Rectal smooth muscle tissue (tissue), 1 donor: ENCODE measurements at regions not wholly inside any gene's neighbourhood (a gene's known extent, or its start where the extent isn't known, plus 50 kb on each side); places are given as distances from the start of the nearest gene placed in this dataset.

Experiments
- H3K27ac ChIP-seq: one replicate; pipeline ENCODE4 v1.7.0; 2013; ENCODE audit warnings: low read depth, low read length, inconsistent platforms
- H3K27me3 ChIP-seq: one replicate; pipeline ENCODE4 v1.7.0; 2013; ENCODE audit warnings: low read length; ENCODE audit not compliant: control insufficient read depth, insufficient read depth
- H3K36me3 ChIP-seq: one replicate; pipeline ENCODE4 v1.7.0; 2013; ENCODE audit warnings: low read length; ENCODE audit not compliant: control insufficient read depth, insufficient read depth
- H3K4me1 ChIP-seq: one replicate; pipeline ENCODE4 v1.7.0; 2013; ENCODE audit warnings: low read length; ENCODE audit not compliant: control insufficient read depth, insufficient read depth
- H3K4me3 ChIP-seq: one replicate; pipeline ENCODE4 v1.7.0; 2013; ENCODE audit warnings: low read length
- H3K9ac ChIP-seq: one replicate; pipeline ENCODE4 v1.7.0; 2013; ENCODE audit warnings: low read length

DNA sequence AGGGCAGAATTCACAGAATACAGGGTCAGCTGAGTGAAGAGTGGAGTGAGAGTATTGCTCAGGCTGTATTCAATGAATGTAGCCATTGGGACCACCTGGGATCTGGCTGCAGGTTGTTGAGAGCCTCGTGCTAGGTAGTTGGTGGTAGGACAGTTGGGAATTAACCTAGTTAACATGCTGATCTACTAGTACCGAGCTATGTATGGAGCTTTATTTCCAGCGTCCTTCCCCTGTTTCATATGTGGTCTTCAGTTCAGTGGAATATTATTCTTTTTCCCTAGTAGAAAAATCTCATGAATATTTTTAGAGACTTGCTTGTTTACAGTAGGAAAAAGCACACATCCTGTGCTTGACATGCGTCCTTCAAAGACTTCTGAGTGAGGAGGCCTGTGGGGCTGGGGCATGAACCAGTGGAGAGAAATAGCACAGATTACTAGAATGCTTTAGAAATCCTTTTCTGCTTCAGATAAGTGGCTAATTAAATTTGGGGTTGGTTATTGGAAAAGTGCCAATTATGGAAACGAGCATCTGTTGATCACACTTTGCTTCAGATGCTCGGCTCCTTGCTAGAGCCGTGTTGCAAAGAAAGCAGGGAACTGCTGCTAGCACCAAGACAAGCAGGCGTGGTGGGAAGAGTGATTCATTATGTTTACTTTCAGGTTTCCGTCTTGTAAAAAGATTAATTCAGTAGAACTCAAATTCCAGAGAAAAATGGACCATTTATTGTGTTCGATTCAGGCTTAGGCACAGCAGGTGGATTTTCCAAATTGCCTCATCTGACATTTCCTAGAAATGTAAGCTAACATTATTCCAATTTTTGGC lies 53.6 kb downstream of the ARF6 start:
- no peak overlapping the region for H3K4me3 ChIP-seq
- H3K9ac ChIP-seq = no peak overlapping the region
- H3K4me1 ChIP-seq = peaks cover 3% of the 10 kb centered on the region
- no peaks in the 10 kb centered on the region for H3K27me3 ChIP-seq
- no peaks in the 10 kb centered on the region for H3K36me3 ChIP-seq
- H3K27ac ChIP-seq = no peak overlapping the region

DNA sequence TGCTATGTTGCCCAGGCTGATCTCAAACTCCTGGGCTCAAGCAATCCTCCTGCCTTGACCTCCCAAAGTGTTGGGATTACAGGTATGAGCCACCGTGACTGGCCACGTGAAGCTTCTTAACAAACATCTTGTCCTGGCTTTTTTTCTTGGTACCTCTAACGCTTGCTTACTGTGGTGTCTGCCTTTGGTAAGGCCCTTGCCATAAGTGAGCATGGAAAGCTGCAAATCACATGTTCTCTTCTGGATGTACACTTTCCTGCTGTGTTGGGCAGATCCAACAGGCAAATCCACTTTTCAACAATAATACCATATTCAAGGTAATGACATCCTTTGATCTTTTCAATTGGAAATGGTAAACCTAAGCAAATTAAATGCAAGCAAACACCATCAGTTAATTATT lies 54.6 kb downstream of the ARF6 start:
- peaks cover 3% of the 10 kb centered on the region for H3K4me1 ChIP-seq
- no peak overlapping the region for H3K9ac ChIP-seq
- H3K27me3 ChIP-seq = no peaks in the 10 kb centered on the region
- H3K27ac ChIP-seq = no peak overlapping the region
- no peak overlapping the region for H3K4me3 ChIP-seq
- no peaks in the 10 kb centered on the region for H3K36me3 ChIP-seq

DNA sequence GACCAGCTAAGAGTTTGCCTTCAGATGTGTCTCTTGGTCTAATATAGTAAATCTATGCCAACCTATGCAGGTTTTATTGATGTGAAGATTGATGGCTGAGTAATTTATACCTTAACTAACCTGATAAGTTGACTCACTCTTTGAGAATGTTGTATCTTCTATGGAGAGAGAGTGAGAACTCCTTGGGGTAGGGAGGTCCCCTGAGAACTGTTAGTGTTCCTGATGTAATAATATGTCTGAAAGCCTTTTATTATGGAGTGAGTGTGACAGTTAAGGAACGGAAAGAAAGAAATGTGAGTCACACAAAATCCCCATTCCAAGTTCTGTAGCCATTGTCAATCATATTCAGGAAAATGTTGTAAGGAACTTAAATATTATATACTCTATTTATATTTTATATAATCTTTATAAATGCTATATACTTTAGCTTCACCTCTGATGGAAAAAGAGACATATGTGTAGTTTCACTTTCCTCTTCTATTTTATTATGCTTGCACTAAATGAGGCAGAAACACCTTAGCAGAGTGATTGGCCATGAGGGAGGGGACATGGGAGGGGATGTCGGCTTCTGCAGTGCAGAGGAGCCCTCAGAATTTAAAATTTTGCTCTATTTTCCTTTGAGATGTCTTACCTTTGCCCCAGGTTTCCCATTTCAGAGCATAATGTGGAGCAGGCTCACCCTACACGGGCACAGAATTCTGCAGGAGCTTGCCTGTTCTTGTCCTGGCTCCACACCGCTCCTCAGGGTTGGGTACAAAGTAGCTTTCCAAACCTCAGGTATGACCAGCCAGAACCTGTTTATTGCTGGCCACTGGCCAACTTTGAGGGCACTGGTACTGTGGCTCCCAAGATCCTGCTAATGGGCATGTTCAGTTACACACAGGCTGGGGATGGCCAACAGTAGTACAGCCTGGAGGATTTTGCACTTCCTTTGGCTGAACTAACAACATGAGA lies 57.7 kb downstream of the ARF6 start:
- Histone ChIP-seq H3K9ac (no peak overlapping the region), H3K27me3 (no peaks in the 10 kb centered on the region), H3K27ac (no peak overlapping the region), H3K36me3 (no peaks in the 10 kb centered on the region), H3K4me1 (peaks cover 3% of the 10 kb centered on the region), H3K4me3 (no peak overlapping the region)

DNA sequence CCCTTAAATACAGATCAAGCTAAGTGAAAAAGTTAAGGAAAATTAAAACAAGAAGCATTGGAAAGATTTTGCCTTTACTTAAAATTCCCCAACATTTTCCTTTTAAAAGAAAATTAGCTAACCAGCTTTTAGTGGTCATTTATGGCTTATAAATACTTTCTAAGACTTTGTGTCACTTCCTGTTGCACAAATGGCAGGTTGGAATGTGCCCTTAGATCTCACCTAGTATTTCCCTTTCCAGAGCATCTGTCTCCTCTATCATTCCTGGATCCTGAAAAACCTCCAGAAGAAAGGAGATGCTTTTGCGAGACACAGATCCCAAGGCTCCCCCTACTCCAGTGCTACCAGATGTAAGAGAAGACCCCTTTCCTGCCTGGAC lies 58.3 kb downstream of the ARF6 start:
- H3K9ac ChIP-seq = no peak overlapping the region
- peaks cover 3% of the 10 kb centered on the region for H3K4me1 ChIP-seq
- H3K27me3 ChIP-seq = no peaks in the 10 kb centered on the region
- no peaks in the 10 kb centered on the region for H3K36me3 ChIP-seq
- no peak overlapping the region for H3K4me3 ChIP-seq
- no peak overlapping the region for H3K27ac ChIP-seq

DNA sequence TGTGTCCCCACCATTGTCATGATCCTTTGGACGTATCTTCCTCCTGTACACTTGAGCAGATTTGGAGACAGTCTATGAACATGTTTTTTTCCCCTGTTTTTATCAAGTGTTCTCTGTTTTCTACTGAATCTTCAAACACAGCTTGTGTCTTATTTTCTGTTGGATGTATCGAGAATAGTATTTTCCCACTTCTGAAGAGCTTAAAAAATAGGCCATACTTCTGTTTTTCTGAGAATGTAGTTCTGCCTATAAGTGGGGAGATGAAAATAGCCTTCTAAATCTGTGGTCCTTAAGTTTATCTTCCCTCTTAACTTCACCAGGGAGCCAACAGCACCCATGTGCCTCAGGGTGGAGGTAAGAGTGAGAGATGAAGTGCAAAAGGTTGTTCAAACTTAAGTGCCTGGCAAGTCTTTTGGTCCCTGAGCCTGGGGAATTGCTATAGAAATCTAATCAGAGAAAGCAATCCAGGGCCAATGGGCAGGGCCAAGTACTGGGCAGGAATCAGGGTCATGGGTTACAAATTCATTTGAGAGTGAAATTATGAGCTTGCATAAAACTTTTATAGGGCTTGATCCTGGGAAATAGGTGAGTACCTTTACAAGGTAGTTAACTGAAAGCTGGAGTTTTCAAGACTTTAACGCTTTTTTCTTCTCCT lies 58.9 kb downstream of the ARF6 start:
- H3K27ac ChIP-seq = no peak overlapping the region
- H3K36me3 ChIP-seq = no peaks in the 10 kb centered on the region
- no peaks in the 10 kb centered on the region for H3K27me3 ChIP-seq
- no peaks in the 10 kb centered on the region for H3K4me1 ChIP-seq
- H3K4me3 ChIP-seq = no peak overlapping the region
- no peak overlapping the region for H3K9ac ChIP-seq

DNA sequence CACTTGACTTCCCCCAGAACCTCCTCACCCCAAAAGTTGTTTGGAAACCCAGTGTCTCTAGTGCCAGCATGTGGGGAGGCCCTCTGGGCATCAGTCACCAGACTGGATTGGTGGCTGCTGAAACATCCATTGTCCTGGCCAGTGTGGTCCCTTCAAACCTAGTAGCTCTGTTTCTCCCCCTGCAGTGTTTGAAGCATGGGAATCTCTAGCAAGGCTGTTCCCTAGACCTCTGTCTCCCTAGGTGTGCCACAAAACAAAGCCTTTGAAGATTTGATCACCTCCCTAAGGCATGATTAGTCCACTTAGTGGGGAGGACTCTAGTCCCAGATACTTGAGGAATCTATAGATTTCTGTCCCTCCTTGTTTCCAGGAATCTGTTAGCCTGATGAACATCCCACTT lies 60.3 kb downstream of the ARF6 start:
- no peaks in the 10 kb centered on the region for H3K4me1 ChIP-seq
- no peak overlapping the region for H3K4me3 ChIP-seq
- no peaks in the 10 kb centered on the region for H3K36me3 ChIP-seq
- no peak overlapping the region for H3K27ac ChIP-seq
- H3K9ac ChIP-seq = no peak overlapping the region
- no peaks in the 10 kb centered on the region for H3K27me3 ChIP-seq

DNA sequence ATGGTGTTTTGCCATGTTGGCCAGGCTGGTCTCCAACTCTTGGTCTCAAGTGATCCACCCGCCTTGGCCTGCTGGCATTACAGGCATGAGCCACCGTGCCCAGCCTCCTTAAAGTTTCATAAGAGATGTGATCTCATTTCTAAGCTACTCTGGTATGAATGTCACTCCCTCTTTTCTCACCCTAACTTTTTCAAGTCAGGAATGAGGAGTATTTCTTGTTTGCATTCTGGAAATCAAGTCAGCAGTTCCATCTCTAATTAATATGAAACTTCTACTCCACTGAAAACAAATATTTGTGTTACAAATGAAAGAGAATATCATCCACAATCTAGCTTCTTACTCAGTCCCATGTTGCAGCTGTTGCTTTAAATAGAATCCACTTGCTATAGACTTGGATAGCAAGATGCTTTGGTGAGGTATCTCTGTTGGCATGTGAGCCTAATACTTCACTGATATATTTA lies 61.3 kb downstream of the ARF6 start:
- no peaks in the 10 kb centered on the region for H3K27me3 ChIP-seq
- no peaks in the 10 kb centered on the region for H3K4me1 ChIP-seq
- no peaks in the 10 kb centered on the region for H3K36me3 ChIP-seq
- no peak overlapping the region for H3K4me3 ChIP-seq
- no peak overlapping the region for H3K9ac ChIP-seq
- H3K27ac ChIP-seq = no peak overlapping the region

DNA sequence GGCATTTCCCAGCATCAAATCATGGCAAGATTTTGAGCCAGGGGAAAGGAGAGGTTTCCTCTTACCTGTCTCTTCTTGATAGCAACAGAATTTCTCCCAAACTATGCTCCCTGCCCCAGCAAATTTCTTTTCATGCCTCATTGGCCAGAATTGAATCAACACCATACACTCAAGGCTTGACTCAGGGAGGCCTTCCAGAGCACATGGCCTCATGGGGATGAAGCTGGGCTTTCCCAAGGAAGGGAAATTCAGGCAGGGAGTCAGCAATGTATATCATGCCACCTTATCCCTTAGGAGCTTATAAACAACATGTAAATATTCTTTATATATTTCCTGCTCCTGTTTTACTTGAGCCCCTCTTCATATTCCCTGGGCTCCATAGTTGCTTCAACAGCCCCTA lies 62.1 kb downstream of the ARF6 start:
- Histone ChIP-seq H3K4me3 (no peak overlapping the region), H3K27me3 (no peaks in the 10 kb centered on the region), H3K36me3 (no peaks in the 10 kb centered on the region), H3K27ac (no peak overlapping the region), H3K4me1 (no peaks in the 10 kb centered on the region), H3K9ac (no peak overlapping the region)

DNA sequence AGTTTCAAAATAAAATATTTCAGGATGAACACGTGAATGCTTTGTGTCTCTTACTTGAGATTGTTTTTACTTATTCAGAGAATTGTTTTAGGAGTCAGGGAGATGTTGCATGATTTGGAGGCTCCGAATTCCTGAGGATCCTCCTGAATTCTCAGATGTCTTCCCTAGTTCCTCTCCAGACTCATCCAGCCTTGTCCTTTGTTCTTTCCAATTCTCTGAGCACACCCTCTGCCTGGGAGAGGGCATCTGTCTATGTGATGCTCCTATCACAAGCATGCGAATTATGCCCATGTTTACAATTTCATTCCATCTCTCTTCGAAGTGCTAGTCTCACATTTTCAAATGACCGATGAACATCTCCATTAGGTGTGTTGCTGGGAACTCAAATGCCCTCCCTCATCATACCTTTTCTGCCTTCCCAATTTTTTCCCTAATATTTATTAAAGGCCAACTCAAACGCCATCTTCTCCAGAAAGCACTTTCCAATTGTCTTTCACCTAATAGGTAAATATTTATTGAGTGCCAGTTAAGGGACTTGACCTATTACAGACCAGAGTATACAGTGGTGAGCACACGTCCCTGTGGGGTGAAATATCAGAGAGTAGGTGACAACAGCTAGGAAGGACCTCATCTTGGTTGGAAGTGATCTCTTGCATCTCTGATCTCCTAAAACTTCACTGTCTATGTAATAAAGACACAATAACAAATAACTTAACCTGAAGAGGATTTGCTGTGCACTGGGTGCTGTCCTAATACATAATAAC lies 64.4 kb downstream of the ARF6 start:
- Histone ChIP-seq H3K27me3 (no peaks in the 10 kb centered on the region), H3K36me3 (no peaks in the 10 kb centered on the region)

DNA sequence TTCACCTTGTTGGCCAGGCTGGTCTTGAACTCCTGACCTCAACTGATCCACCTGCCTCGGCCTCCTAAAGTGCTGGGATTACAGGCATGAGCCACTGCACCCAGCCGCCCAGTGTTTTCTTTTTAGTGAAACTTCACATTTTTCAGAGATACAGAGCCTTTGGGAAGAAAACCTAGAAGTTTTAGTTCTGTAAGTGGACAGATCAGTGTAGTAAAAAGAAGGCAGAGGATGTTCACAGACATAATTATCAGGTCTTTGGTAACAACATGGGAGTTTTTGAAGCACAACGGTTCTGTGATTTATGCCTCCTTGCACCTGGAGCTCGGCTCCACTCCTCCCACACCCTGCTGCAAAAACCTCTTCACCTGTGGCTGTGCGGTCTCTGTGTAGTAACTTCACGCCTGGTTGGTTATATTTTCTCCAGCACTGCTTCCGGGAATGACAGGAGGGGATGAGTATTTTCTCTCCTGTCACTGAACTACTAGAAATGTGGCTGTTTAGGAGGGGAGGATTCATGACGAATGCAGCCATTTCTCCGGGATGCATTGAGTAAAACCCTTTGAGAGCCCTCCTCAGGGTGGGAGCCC lies 67.0 kb downstream of the ARF6 start:
- Histone ChIP-seq H3K36me3 (no peaks in the 10 kb centered on the region), H3K9ac (no peak overlapping the region), H3K27ac (no peak overlapping the region), H3K4me3 (no peak overlapping the region), H3K4me1 (no peaks in the 10 kb centered on the region), H3K27me3 (no peaks in the 10 kb centered on the region)

More for the DNA sequence above, 64.4 kb downstream of the ARF6 start:
- Histone ChIP-seq H3K9ac (no peak overlapping the region), H3K27ac (no peak overlapping the region), H3K4me3 (no peak overlapping the region), H3K4me1 (no peaks in the 10 kb centered on the region)

DNA sequence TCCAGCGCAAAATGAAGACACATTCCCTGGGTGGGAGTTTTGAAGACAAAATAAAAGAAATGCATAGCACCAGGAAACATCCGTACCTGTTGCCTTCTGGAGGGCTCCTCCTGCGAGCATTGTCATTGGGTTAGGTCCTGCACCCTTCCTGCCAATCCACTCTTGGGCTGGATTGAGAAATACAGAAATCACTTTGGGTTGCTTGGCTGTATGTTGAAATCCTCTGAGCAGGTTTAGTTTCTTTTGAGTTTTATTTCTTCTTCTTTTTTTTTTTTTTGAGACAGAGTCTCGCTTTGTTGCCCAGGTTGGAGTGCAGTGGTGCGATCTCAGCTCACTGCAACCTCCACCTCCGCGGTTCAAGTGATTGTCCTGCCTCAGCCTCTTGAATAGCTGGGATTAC lies 67.6 kb downstream of the ARF6 start:
- H3K27ac ChIP-seq = no peak overlapping the region
- H3K4me3 ChIP-seq = no peak overlapping the region
- H3K4me1 ChIP-seq = no peaks in the 10 kb centered on the region
- H3K36me3 ChIP-seq = no peaks in the 10 kb centered on the region
- H3K9ac ChIP-seq = no peak overlapping the region
- H3K27me3 ChIP-seq = no peaks in the 10 kb centered on the region
